Mammary epithelial cell (primary cell): ENCODE measurements at regions not wholly inside any gene's neighbourhood (a gene's known extent, or its start where the extent isn't known, plus 50 kb on each side); places are given as distances from the start of the nearest gene placed in this dataset.

Source experiments
- EZH2 ChIP-seq: IDR thresholded peaks from 2 replicates; pipeline ENCODE4 v1.6.1; 2012; ENCODE audit warnings: low read length, inconsistent platforms, borderline replicate concordance
- TF ChIP-seq, protein P1 (sequence below), 2 donors: IDR thresholded peaks in 1 of 2; conservative IDR thresholded peaks in 1 of 2; 2 replicates each; pipeline ENCODE4 v1.5.1; 2011 to 2012; ENCODE audit warnings: inconsistent platforms in 2 of 2, low read length in 2 of 2, mild to moderate bottlenecking in 2 of 2, control low read depth in 1 of 2, low read depth in 1 of 2; ENCODE audit not compliant: insufficient read depth in 1 of 2; ENCODE audit errors: extremely low read depth in 1 of 2

GRCh38 chr10:4137299-4137698 lies 352.3 kb upstream of the KLF6 start:
- TF ChIP-seq, protein P1, sequence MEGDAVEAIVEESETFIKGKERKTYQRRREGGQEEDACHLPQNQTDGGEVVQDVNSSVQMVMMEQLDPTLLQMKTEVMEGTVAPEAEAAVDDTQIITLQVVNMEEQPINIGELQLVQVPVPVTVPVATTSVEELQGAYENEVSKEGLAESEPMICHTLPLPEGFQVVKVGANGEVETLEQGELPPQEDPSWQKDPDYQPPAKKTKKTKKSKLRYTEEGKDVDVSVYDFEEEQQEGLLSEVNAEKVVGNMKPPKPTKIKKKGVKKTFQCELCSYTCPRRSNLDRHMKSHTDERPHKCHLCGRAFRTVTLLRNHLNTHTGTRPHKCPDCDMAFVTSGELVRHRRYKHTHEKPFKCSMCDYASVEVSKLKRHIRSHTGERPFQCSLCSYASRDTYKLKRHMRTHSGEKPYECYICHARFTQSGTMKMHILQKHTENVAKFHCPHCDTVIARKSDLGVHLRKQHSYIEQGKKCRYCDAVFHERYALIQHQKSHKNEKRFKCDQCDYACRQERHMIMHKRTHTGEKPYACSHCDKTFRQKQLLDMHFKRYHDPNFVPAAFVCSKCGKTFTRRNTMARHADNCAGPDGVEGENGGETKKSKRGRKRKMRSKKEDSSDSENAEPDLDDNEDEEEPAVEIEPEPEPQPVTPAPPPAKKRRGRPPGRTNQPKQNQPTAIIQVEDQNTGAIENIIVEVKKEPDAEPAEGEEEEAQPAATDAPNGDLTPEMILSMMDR (conservative IDR thresholded peaks at IDR 0.05 in 1 of 2, IDR thresholded peaks at IDR 0.05 in 1 of 2; ENCODE audit: extremely low read depth in 1 of 2, insufficient read depth in 1 of 2, low read depth in 1 of 2, low read length in 2 of 2): no peak
- no peak for TF ChIP-seq EZH2
